ENCODE measurements at regions not wholly inside any gene's neighbourhood (a gene's known extent, or its start where the extent isn't known, plus 50 kb on each side); places are given as distances from the start of the nearest gene placed in this dataset.
"Not testable (repeated sequence)": the region's sequence is repeated elsewhere in the genome, so short reads cannot be mapped to it uniquely, and the experiment has no call there.

DNA sequence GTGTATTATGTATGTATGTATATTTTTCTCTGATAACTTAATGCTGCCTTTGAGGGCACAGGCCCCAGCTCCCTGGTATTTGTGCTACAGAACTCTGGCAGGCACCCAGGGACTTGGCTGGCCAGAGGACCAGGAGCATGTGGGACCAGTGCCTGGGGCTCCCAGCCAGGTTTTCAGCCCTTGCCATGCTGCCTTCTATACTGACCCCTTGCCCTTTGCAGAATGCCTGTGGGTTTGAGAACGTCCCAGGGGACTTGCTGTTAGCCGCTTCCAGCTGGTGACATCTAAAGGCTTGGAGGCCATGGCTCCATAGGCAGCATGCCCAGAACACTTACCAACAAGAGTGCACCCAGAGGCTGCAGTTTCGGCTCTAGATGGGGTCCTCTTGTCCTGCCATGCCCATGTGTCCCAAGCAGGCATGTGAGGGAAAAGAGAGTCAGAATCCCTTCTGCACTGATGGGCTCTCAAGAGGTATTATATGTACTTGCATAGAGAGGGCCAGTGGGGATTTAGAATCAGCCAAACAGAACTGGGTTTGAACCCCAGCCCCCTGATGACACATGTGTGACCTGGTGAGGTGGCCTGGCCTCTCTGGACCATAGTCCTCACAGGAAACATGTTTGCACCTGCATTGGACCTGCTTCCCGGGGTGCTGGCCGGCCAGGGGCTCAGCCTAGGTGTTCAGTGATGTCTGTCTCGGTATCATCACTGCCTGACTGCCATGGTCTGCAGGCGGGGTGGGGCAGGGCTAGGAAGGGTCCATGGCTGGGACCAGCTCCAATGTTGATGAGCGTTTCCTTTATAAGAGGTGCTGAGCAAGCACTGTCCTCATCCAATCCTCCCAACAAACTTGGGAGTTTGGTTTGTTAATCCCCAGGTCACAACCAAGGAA is 119.2 kb upstream of the FHL2 start:
- no peak overlapping the region for H3K4me3 ChIP-seq (ENCODE audit: low read depth, low read length)
- H3K27ac ChIP-seq (ENCODE audit: low read depth, low read length) = no peak overlapping the region
- WGBS (ENCODE audit: insufficient coverage) = 88% methylated on average over 7 of the region's 8 CpGs
- DNase-seq (ENCODE audit: low read depth in 4 of 6, low spot score in 6 of 6) = peak in 3 of 6 donors; percentile 13 to 59 (median 17)
- H3K27me3 ChIP-seq (ENCODE audit: control insufficient read depth, insufficient read depth, low read length) = no peaks in the 10 kb centered on the region
- no peaks in the 10 kb centered on the region for H3K36me3 ChIP-seq (ENCODE audit: control insufficient read depth, insufficient read depth, low read length)
- H3K9me3 ChIP-seq (ENCODE audit: control insufficient read depth, insufficient read depth, low read length) = no peaks in the 10 kb centered on the region
- peaks cover 29% of the 10 kb centered on the region for H3K4me1 ChIP-seq (ENCODE audit: control insufficient read depth, insufficient read depth, low read length)

DNA sequence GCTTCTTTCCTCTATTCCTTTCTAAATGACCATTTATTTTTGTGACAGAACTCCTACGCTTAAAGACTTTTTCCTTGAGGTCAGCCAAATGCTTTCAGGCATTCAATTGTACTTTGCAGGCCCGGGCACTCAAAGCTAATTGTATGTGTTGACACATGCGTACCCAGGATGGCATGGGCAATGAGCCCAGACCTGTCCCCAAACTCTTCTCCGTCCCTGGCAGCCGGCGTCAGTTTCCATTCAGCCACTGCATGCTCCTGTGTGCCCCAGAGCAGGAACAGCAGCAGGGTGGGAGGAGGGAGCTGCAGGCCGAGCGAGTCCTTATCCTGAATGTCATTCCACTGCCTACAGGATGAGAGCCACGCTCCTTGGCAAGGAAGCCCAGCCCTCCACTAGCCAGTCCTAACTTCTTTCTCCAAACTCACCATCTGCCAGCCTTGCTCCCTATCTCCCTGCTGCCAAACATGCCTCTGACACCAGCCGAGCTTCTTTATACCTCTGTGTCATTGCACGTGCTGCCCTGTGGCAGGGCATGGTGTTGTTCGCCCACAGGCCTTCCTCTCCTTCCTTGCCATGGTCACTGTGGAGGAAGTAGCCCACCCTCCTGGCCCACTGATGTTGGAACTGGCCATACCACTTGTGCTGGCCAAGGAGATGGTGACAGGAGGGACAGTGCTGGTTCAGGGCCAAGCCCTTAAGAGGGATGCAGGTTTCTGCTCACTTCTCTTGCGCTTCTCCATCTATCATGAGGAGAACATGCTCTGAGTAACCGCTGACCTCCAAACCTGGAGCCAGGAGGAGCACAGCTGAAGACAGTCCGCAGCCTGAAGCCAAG is 116.9 kb upstream of the FHL2 start:
- peak in 5 of 6 donors; percentile 21 to 81 (median 61) for DNase-seq (ENCODE audit: low read depth in 4 of 6, low spot score in 6 of 6)
- Histone ChIP-seq H3K9me3 (ENCODE audit: control insufficient read depth, insufficient read depth, low read length) (no peaks in the 10 kb centered on the region), H3K4me1 (ENCODE audit: control insufficient read depth, insufficient read depth, low read length) (peaks cover 29% of the 10 kb centered on the region), H3K36me3 (ENCODE audit: control insufficient read depth, insufficient read depth, low read length) (no peaks in the 10 kb centered on the region), H3K27ac (ENCODE audit: low read depth, low read length) (no peak overlapping the region), H3K4me3 (ENCODE audit: low read depth, low read length) (no peak overlapping the region), H3K27me3 (ENCODE audit: control insufficient read depth, insufficient read depth, low read length) (peaks cover 2% of the 10 kb centered on the region)
- 51% methylated on average over 15 of the region's 15 CpGs for whole genome bisulfite sequencing (ENCODE audit: insufficient coverage)

DNA sequence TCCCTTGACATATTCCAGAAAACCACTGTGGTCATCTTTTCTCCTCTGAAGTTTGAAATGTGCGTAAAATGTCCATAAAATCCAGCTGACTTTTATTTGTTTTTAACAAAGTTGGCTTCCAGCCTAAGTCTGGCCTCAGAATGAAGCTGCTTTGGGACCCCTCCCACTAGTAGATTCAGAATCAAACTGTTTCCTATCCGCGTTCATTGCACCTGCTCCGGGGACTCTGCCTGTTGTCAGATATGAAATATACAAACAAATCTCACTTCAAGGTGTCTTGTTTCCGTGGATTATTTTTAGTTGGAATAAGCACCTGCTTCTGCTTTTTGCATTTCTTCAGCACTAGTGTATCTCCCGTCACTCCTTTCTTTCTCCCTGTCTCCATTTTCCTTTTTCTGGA is 115.7 kb upstream of the FHL2 start:
- WGBS (ENCODE audit: insufficient coverage) = 100% methylated on average over 1 of the region's 6 CpGs
- peaks cover 2% of the 10 kb centered on the region for H3K27me3 ChIP-seq (ENCODE audit: control insufficient read depth, insufficient read depth, low read length)
- DNase-seq (ENCODE audit: low read depth in 4 of 6, low spot score in 6 of 6) = no peak

DNA sequence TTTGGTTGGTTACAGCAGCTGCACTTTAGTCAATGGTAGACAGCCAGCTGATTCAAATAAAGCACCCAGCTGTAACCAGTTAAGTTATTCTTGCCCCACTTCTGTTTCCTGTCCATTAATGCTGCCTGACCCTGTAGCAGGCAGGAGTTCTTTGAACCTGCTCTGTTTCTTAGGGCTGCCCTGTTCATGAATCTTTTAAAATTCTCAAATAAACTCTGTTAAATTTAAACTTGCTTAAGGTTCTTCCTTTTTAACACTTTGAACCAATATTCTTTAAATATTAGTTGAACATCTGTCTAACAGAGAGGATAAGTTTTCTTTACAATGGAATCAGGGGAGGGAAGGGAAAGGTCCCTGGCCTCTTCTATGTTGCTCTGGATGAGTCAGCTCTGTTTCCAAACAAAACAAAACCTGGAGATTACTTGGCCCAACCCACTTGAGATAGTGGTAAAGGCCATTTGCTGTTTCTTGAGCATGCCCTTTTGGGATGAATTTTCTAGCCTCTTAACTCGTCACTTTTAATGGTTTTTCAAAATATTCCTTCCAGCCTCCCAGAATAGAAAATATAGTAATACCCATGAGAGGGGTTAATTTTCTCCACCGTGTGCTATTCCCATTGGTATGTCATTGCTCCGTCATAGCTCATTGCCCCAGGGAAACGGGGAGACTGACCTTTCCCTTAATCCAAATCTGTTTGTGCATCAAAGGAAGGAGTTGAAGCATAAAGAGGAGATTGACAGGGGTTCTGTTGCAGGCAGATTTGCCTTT is 112.1 kb upstream of the FHL2 start:
- no peaks in the 10 kb centered on the region for H3K9me3 ChIP-seq (ENCODE audit: control insufficient read depth, insufficient read depth, low read length)
- WGBS (ENCODE audit: insufficient coverage) = no CpG with 5 or more reads among the region's 4 CpGs
- DNase-seq (ENCODE audit: low read depth in 4 of 6, low spot score in 6 of 6) = no peak

More for the DNA sequence above, 115.7 kb upstream of the FHL2 start:
- Histone ChIP-seq H3K4me1 (ENCODE audit: control insufficient read depth, insufficient read depth, low read length) (peaks cover 29% of the 10 kb centered on the region), H3K27ac (ENCODE audit: low read depth, low read length) (no peak overlapping the region), H3K36me3 (ENCODE audit: control insufficient read depth, insufficient read depth, low read length) (no peaks in the 10 kb centered on the region), H3K4me3 (ENCODE audit: low read depth, low read length) (no peak overlapping the region), H3K9me3 (ENCODE audit: control insufficient read depth, insufficient read depth, low read length) (no peaks in the 10 kb centered on the region)

DNA sequence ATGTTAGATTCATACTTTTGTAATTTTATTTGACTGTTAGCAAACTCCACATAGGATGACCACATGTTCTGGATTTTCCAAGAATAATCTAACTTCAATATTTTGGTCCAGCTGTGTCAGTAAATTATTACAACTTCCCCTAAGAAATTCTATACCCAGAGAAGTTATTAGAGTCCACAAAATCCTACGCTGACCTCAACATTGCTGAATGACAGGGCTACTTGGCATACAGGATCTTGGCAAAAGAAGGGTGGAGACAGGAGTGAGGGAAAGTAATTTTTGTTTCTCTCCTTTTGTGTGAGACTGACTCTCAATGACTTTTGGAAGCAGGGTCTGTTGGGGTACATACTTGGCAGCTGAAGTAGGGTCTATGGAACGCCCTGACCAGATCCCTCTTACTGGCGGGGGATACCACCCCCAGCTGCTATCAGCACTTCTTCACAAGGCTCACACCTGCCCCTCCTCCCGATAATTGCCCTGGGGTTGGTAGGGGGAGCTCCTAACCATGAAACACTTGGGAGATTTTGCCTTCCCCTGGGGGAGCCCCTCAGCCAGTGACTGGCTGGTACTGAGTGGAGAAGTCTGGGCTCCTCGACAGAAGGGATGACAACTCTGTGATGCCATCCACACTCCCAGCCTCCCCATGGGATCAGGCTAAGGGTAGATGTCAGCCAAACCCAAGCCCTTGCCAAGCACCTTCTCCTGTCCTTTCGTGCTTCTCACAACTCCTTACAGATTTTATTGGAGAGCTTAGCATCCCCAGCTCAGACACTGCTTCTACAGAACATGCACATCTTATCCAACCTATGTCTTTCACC is 110.6 kb upstream of the FHL2 start:
- DNase-seq (ENCODE audit: low read depth in 4 of 6, low spot score in 6 of 6) = peak in 1 of 6 donors; percentile 38
- H3K4me3 ChIP-seq (ENCODE audit: low read depth, low read length) = no peak overlapping the region
- no peaks in the 10 kb centered on the region for H3K9me3 ChIP-seq (ENCODE audit: control insufficient read depth, insufficient read depth, low read length)
- H3K27ac ChIP-seq (ENCODE audit: low read depth, low read length) = peak overlapping the region; percentile 37
- H3K4me1 ChIP-seq (ENCODE audit: control insufficient read depth, insufficient read depth, low read length) = no peaks in the 10 kb centered on the region
- no peaks in the 10 kb centered on the region for H3K36me3 ChIP-seq (ENCODE audit: control insufficient read depth, insufficient read depth, low read length)
- 90% methylated on average over 4 of the region's 6 CpGs for WGBS (ENCODE audit: insufficient coverage)
- H3K27me3 ChIP-seq (ENCODE audit: control insufficient read depth, insufficient read depth, low read length) = peaks cover 2% of the 10 kb centered on the region

More for the DNA sequence above, 112.1 kb upstream of the FHL2 start:
- Histone ChIP-seq H3K4me1 (ENCODE audit: control insufficient read depth, insufficient read depth, low read length) (peaks cover 5% of the 10 kb centered on the region), H3K4me3 (ENCODE audit: low read depth, low read length) (no peak overlapping the region), H3K36me3 (ENCODE audit: control insufficient read depth, insufficient read depth, low read length) (no peaks in the 10 kb centered on the region), H3K27ac (ENCODE audit: low read depth, low read length) (no peak overlapping the region), H3K27me3 (ENCODE audit: control insufficient read depth, insufficient read depth, low read length) (peaks cover 2% of the 10 kb centered on the region)

DNA sequence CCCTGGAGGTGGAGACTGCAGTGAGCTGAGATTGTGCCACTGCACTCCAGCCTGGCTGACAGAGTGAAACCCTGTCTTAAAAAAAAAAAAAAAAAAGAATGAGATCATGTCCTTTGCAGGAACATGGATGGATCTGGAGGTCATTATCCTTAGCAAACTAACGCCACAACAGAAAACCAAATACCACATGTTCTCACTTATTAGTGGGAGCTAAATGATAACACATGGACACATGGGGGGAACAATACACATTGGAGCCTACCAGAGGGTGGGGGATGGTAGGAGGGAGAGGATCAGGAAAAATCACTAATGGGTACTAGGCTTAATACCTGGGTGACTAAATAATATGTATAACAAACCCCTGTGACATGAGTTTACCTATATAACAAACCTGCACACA is 108.0 kb upstream of the FHL2 start:
- no CpG with 5 or more reads among the region's 1 CpG for WGBS (ENCODE audit: insufficient coverage)
- not testable (repeated sequence) for DNase-seq (ENCODE audit: low read depth in 4 of 6, low spot score in 6 of 6); H3K4me1 ChIP-seq (ENCODE audit: control insufficient read depth, insufficient read depth, low read length); H3K36me3 ChIP-seq (ENCODE audit: control insufficient read depth, insufficient read depth, low read length); H3K4me3 ChIP-seq (ENCODE audit: low read depth, low read length); H3K9me3 ChIP-seq (ENCODE audit: control insufficient read depth, insufficient read depth, low read length); H3K27me3 ChIP-seq (ENCODE audit: control insufficient read depth, insufficient read depth, low read length); H3K27ac ChIP-seq (ENCODE audit: low read depth, low read length)

DNA sequence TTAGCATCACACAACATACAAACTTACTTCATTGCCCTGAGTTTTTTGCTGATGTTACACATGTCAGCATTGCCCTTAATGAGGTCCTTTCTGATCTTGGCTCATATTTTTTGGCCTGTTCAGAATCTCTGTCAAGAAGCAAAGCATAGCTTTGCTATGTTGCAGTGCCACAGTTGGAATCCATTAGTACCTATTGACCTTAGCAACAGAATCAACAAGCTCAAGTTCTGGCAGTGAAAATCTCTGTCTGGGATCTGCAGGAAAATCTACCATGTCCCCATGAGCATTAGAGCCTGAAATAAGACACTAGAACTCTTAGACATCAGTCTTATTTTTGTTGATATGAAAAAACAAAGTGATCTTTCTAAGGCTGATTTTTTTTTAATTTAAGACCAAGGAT is 105.6 kb upstream of the FHL2 start:
- H3K9me3 ChIP-seq (ENCODE audit: control insufficient read depth, insufficient read depth, low read length) = no peaks in the 10 kb centered on the region
- no peak for DNase-seq (ENCODE audit: low read depth in 4 of 6, low spot score in 6 of 6)
- no peaks in the 10 kb centered on the region for H3K4me1 ChIP-seq (ENCODE audit: control insufficient read depth, insufficient read depth, low read length)
- H3K36me3 ChIP-seq (ENCODE audit: control insufficient read depth, insufficient read depth, low read length) = no peaks in the 10 kb centered on the region
- no peaks in the 10 kb centered on the region for H3K27me3 ChIP-seq (ENCODE audit: control insufficient read depth, insufficient read depth, low read length)
- H3K27ac ChIP-seq (ENCODE audit: low read depth, low read length) = no peak overlapping the region
- H3K4me3 ChIP-seq (ENCODE audit: low read depth, low read length) = no peak overlapping the region

DNA sequence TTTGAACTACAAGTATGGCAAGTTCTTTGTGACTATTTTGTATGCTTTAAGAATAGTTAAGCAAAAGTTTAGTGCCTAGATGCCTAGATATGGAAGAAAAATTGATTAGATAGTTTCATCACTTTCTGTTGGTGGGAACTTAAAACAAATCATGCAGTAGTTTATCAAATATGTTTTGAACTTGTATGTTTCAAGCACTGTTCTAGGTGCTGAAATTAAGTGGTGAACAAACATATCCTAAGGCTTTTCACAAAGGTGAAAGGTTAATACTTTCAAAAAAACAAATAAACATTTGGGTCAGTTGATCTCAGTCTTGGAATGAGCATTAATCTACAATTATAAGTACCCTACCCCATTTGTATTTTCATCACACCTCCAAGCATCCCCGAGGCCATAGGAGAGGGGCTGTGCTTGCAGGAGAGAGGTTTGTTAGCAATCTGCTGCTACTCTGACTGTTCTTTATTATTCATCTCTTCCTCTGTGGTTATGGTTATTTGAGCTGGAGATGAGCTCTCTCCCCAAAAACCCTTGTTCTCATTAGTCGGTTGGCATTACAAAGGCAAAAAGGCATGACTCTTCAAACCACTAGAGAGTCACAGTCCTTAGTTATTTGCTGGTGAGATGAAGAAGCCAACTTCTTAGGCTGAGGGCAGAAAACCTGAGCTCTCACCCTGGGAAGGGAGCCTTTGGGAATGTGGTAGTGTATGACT is 103.9 kb upstream of the FHL2 start:
- no peaks in the 10 kb centered on the region for H3K27me3 ChIP-seq (ENCODE audit: control insufficient read depth, insufficient read depth, low read length)
- no CpG with 5 or more reads among the region's 2 CpGs for WGBS (ENCODE audit: insufficient coverage)

More for the DNA sequence above, 103.9 kb upstream of the FHL2 start:
- H3K4me1 ChIP-seq (ENCODE audit: control insufficient read depth, insufficient read depth, low read length) = no peaks in the 10 kb centered on the region
- no peaks in the 10 kb centered on the region for H3K36me3 ChIP-seq (ENCODE audit: control insufficient read depth, insufficient read depth, low read length)
- H3K27ac ChIP-seq (ENCODE audit: low read depth, low read length) = no peak overlapping the region
- H3K9me3 ChIP-seq (ENCODE audit: control insufficient read depth, insufficient read depth, low read length) = no peaks in the 10 kb centered on the region
- DNase-seq (ENCODE audit: low read depth in 4 of 6, low spot score in 6 of 6) = no peak
- no peak overlapping the region for H3K4me3 ChIP-seq (ENCODE audit: low read depth, low read length)

Data from spinal cord (tissue), 9 donors.